NCI-H345 treated with DMSO at 0.1 percent for 48 hours (cell line): ENCODE measurements at regions not wholly inside any gene's neighbourhood (a gene's known extent, or its start where the extent isn't known, plus 50 kb on each side); places are given as distances from the start of the nearest gene placed in this dataset.
"Not testable (repeated sequence)": the region's sequence is repeated elsewhere in the genome, so short reads cannot be mapped to it uniquely, and the experiment has no call there.

Source experiments
- DNase-seq: peaks from one replicate; lab custom pipeline; 2025; ENCODE audit not compliant: unreplicated experiment; lab: John Stamatoyannopoulos, UW

GRCh38 chr5:36422952-36423351 is 121.2 kb upstream of the RANBP3L start:
- no peak for DNase-seq

DNA sequence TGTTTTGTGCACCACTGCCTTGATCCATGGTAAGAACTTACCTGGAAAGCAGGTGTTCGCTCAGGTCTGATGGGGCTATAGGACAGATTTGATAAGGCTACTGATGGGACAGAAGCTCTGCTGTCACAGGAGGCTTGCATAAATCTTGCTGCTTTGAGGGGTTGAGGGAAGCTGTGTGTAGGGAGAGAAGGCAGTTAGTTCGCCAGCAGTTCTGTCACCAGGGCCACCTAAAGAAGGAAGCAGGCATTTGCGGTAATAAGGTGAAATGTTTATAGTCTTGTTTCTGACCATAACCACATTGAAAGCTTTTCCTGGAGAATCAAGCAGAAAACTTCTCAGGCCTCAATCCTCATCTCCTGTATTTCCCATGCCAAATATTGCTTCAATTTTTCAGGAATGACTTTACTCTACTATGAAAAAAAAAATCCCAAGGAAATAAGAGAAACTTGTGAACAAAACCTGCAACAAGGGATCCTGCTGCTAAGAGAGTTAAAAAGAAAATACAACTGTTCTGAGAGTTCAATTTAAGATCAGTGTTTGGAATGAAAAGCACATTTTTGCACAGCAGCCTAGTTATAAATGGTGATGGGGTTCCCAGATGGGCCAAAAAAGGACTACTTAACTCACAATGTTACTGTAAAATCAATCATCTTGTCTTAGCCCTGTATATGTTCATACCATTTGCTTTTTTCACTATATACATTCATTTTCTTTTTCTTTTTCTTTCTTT is 122.0 kb upstream of the RANBP3L start:
- no peak for DNase-seq

- not testable (repeated sequence) for DNase-seq
These were observed 124.4 kb upstream of the RANBP3L start for GRCh38 chr5:36426070-36426469.

DNA sequence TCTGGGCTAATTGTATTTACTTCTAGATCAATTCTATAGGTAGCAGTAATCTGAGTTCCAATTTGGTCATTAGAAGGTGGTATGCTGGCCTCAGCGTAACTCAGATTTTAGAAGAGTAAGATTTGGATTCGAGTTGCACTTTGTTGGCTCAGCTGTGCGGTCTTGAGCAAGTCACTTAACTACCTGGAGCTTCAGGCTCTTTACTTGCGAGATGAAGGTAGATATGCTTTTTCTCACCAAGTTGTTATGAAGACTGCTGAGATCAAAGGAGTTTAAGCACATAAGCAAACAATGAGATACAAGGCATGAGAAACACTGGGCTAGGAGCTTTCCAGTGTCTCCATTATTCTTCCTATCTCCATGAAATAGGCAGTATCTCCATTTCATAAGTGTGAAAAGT is 133.8 kb upstream of the RANBP3L start:
- DNase-seq = no peak

- no peak for DNase-seq
These were observed 134.6 kb upstream of the RANBP3L start for GRCh38 chr5:36436306-36436705.

DNA sequence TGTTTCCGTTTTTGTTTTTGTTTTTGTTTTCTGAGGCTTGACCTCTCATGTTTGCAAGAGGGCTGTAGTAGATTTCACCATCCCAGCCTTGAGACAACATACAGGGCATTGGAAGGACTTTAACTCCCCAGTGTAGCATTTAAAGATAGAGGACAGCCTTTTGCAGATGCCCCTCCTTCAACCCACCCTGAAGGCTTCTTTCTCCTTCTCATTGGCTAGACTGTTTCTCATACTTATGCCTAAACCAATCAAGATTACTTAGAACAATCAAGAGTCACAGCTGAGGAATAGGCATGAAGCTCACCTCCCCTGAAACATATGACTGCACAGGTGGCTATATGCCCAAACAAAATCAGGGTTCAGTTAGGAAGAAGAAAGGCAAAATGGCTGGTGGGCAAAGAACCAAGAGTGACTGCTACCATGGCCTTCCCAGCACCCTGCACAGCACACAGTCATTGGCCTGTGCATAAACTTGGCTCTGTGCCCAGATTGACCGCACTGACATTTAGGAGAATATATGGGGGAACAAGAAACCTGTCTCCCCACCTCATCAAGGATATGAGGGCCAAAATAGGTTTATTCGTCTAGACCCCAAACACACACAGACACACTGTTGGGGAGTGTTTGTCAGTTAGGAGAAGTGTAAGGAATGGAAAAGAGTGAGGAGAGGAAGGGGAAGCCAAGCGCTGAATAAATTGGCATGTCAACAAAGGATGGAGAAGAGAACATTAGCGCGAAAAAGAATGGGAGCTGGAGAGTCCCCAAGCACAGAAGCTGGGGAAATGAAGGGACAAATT is 137.3 kb upstream of the RANBP3L start:
- no peak for DNase-seq

DNA sequence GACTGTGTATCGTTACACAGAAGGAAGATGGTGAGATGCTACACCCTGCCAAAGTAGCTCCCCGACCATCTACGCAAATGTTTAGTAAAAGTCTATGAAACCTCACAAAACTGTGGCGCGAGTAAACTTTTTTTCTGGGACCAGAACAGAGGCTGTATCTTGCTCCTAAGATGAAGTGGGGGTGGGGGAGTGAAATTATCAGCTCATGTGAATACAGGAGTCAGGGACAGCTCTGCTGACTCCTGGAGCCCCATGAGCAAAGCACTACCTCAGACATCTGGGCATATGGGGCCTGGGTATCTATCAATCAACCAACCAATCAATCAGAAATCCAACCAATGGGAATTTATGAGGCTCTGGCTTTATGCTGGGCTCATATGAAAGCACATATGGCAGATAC is 138.6 kb upstream of the RANBP3L start:
- no peak for DNase-seq

DNA sequence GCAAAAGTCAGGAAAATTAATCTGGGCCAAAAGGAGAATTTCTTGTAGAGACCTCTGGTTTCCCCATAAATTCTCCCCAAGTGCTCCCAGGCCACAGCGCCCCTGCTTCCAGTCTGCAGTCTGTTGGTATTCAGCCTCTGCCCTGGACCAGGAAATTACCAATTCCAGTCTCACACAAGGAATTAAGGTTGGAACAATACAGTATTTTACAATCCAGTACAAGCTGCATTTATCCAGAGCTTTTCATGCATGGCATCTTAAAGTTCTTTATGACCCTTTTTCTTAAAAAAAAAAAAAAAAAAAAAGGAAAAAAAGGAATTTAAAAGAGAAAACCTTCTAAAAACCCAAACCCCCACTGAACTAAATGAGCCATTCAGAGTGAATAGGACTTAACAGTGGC is 139.6 kb upstream of the RANBP3L start:
- no peak for DNase-seq

GRCh38 chr5:36442352-36442751 is 140.7 kb upstream of the RANBP3L start:
- DNase-seq = no peak

GRCh38 chr5:36442796-36443195 is 141.1 kb upstream of the RANBP3L start:
- DNase-seq = no peak

GRCh38 chr5:36443941-36444340 is 142.2 kb upstream of the RANBP3L start:
- DNase-seq = no peak

DNA sequence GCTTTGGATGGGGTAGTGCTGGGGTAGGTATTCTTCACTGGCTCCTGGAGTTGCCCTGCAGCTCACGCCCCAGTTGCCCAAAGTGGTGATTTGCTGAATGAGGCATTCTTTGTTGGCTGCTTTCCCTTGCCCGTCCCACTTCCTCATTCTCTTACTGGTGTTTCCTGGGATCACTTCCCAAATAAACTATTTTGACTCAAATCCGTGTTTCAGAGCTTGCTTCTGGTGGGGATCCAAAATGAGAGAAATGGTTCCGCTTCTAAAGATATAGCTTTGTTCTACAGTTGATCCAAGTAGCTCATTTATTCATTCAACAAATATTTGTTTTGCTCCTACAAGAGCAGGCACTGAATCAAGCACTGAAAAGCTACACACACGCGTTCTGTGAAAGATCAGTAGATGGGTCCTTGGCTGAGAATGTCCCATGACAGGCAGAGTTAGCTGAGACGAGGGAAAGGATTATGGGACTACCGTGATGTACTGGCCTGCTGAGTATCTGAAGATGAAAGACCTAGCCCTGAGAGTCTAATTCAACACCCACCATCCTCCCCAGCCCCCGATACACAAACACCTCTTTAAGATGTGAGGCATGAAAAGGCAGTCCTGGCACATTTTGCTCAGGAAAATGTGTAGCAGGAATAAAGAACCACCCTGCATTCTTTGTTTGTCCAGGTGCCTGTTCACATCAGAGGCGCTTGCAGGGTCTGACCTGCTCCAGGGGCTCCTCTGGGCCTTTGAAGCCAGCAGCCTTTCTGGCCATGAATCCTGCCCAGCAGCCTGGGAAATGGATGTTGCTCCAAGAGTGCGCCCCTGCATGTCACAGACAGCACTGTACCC is 143.1 kb upstream of the RANBP3L start:
- no peak for DNase-seq

- DNase-seq = no peak
These were observed 146.1 kb upstream of the RANBP3L start for GRCh38 chr5:36447776-36448175.

- DNase-seq = no peak
These were observed 148.7 kb upstream of the RANBP3L start for GRCh38 chr5:36450229-36451014.

GRCh38 chr5:36452424-36453006 is 150.8 kb upstream of the RANBP3L start:
- DNase-seq = no peak

DNA sequence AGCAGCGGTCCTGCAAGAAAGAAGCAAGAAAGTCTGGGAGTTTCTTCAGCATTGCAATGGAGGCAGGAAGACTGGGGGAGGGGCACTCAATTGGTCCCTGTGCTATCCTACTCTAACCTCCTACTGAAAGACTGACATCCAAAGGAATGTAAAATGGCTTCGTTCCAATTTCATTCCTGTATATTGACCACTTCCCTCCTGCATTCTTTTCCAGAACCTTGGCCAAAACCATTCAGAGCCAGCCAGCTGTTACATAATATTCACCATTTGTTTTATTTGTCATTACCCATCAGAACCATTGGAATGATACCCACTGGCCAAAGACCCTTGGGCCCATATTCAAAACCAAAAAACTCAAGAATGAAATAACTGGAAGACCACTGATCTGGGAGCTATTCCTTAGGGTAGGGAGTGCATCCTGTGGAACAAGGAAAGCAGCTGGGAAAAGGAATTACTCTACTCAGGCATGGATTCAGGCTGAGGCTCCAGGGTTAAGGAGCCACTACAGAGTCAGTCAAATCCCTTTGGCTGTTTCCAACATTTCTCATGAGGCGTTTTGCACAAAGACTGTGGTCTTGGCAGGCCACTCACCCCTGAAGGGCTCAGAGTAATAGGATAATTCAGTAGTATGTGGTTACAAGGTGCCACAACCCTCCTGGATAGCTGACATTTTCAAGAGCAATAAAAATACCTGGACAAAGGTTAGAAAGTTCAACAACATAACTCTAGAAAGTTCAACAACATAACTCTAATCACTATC is 148.7 kb upstream of the SLC1A3 start:
- no peak for DNase-seq

GRCh38 chr5:36458746-36459145 is 147.7 kb upstream of the SLC1A3 start:
- DNase-seq = no peak

- DNase-seq = no peak
These were observed 146.9 kb upstream of the SLC1A3 start for GRCh38 chr5:36459176-36460135.
